Right cardiac atrium (tissue), 5 donors: ENCODE measurements at regions not wholly inside any gene's neighbourhood (a gene's known extent, or its start where the extent isn't known, plus 50 kb on each side); places are given as distances from the start of the nearest gene placed in this dataset.

Experiments
- ATAC-seq, 2 donors: fragments of 200-7000 bp; cut with Tn5 transposase; one replicate each; pipeline versions ENCODE4 v1.8.0 to v1.9.1; 2020; ENCODE audit warnings: moderate library complexity in 2 of 2, mild to moderate bottlenecking in 1 of 2
- DNase-seq, 3 donors: peaks; one replicate each; pipeline ENCODE4 v3.0.0-alpha.2; 2020
- H3K27ac ChIP-seq: one replicate; pipeline ENCODE4 v1.5.1; 2013; ENCODE audit warnings: mild to moderate bottlenecking, low read length, control low read depth, moderate library complexity
- H3K27me3 ChIP-seq: one replicate; pipeline ENCODE4 v1.6.1; 2013; ENCODE audit not compliant: control insufficient read depth, insufficient read depth
- H3K4me1 ChIP-seq: one replicate; pipeline ENCODE4 v1.6.1; 2013; ENCODE audit warnings: low read length; ENCODE audit not compliant: control insufficient read depth, insufficient read depth
- H3K4me3 ChIP-seq: one replicate; pipeline ENCODE4 v1.5.1; 2013; ENCODE audit warnings: low read length, control low read depth
- H3K9me3 ChIP-seq: one replicate; pipeline ENCODE4 v1.6.1; 2013; ENCODE audit warnings: low read length; ENCODE audit not compliant: control insufficient read depth
- WGBS: extraction: QIAGEN DNeasy Blood & Tissue Kit; methylation state at CpG from one replicate; pipeline ENCODE4 v1.1.7; 2013; 5-methylcytosine and 5-hydroxymethylcytosine counted together
- intact Hi-C, 4 donors: fragments of 100-400 bp; cut with DNase I; formaldehyde crosslinking; loops; one replicate each; pipeline versions ENCODE4 v1.11.0 to v1.14.0; 2022 to 2023
- donor health status: healthy with polysubstance abuse.
- donor health status: DM: no; HTN: yes; CAD: no.
- donor health status: DM: no; HTN: no; CAD: no.
- donor health status: DM: no; HTN: yes; CAD: no; lungs with severe emphysema.
- donor health status: DM: yes; HTN: yes; CAD: no.

- no peak overlapping the region for H3K27ac ChIP-seq
- 23% methylated on average over 14 of the region's 14 CpGs for WGBS
- DNase-seq (no peak), ATAC-seq (no peak)
- H3K9me3 ChIP-seq = no peaks in the 10 kb centered on the region
- no peaks in the 10 kb centered on the region for H3K4me1 ChIP-seq
- no peaks in the 10 kb centered on the region for H3K27me3 ChIP-seq
- no peak overlapping the region for H3K4me3 ChIP-seq
- intact Hi-C loops = no loop called here
Measured at GRCh38 chr6:10268611-10269310, 146.1 kb downstream of the TFAP2A start.

GRCh38 chr6:10268111-10268510 is 146.8 kb downstream of the TFAP2A start:
- H3K4me3 ChIP-seq = no peak overlapping the region
- DNase-seq = no peak
- H3K9me3 ChIP-seq = no peaks in the 10 kb centered on the region
- no peaks in the 10 kb centered on the region for H3K4me1 ChIP-seq
- no peak overlapping the region for H3K27ac ChIP-seq
- intact Hi-C loops = no loop called here
- no peaks in the 10 kb centered on the region for H3K27me3 ChIP-seq
- no peak for ATAC-seq
- WGBS = 67% methylated on average over 4 of the region's 4 CpGs

- H3K4me1 ChIP-seq = no peaks in the 10 kb centered on the region
- WGBS = 78% methylated on average over 4 of the region's 4 CpGs
- ATAC-seq (no peak), DNase-seq (no peak)
- no peaks in the 10 kb centered on the region for H3K27me3 ChIP-seq
- no peak overlapping the region for H3K4me3 ChIP-seq
- no peaks in the 10 kb centered on the region for H3K9me3 ChIP-seq
- no peak overlapping the region for H3K27ac ChIP-seq
- intact Hi-C loops = no loop called here
Measured at GRCh38 chr6:10266462-10266861, 148.4 kb downstream of the TFAP2A start.

GRCh38 chr6:10266061-10266460 is 148.8 kb downstream of the TFAP2A start:
- H3K4me3 ChIP-seq = no peak overlapping the region
- ATAC-seq (no peak), DNase-seq (no peak)
- no peak overlapping the region for H3K27ac ChIP-seq
- no peaks in the 10 kb centered on the region for H3K27me3 ChIP-seq
- H3K4me1 ChIP-seq = no peaks in the 10 kb centered on the region
- WGBS = 82% methylated on average over 2 of the region's 2 CpGs
- intact Hi-C loops = no loop called here
- H3K9me3 ChIP-seq = no peaks in the 10 kb centered on the region

GRCh38 chr6:10262505-10262904 is 152.4 kb downstream of the TFAP2A start:
- intact Hi-C loops = no loop called here
- no peak for ATAC-seq

GRCh38 chr6:10259671-10260070 is 155.2 kb downstream of the TFAP2A start:
- 51% methylated on average over 3 of the region's 3 CpGs for WGBS
- ATAC-seq = no peak
- Histone ChIP-seq H3K4me3 (no peak overlapping the region), H3K9me3 (no peaks in the 10 kb centered on the region), H3K4me1 (no peaks in the 10 kb centered on the region), H3K27ac (no peak overlapping the region), H3K27me3 (no peaks in the 10 kb centered on the region)
- intact Hi-C loops = no loop called here
- DNase-seq = no peak

More at GRCh38 chr6:10262505-10262904, 152.4 kb downstream of the TFAP2A start:
- 78% methylated on average over 2 of the region's 2 CpGs for WGBS
- Histone ChIP-seq H3K27me3 (no peaks in the 10 kb centered on the region), H3K4me3 (no peak overlapping the region), H3K4me1 (no peaks in the 10 kb centered on the region), H3K27ac (no peak overlapping the region), H3K9me3 (no peaks in the 10 kb centered on the region)
- no peak for DNase-seq

GRCh38 chr6:10258341-10258740 is 156.5 kb downstream of the TFAP2A start:
- no peak overlapping the region for H3K27ac ChIP-seq
- H3K27me3 ChIP-seq = no peaks in the 10 kb centered on the region
- ATAC-seq (no peak), DNase-seq (no peak)
- intact Hi-C loops = no loop called here
- H3K4me3 ChIP-seq = no peak overlapping the region
- H3K9me3 ChIP-seq = no peaks in the 10 kb centered on the region
- 76% methylated on average over 1 of the region's 1 CpG for WGBS
- no peaks in the 10 kb centered on the region for H3K4me1 ChIP-seq

- intact Hi-C loops = no loop called here
- Histone ChIP-seq H3K9me3 (no peaks in the 10 kb centered on the region), H3K4me1 (no peaks in the 10 kb centered on the region), H3K4me3 (no peak overlapping the region), H3K27me3 (no peaks in the 10 kb centered on the region), H3K27ac (no peak overlapping the region)
- WGBS = 87% methylated on average over 3 of the region's 3 CpGs
- ATAC-seq (no peak), DNase-seq (no peak)
Measured at GRCh38 chr6:10256113-10256690, 158.7 kb downstream of the TFAP2A start.

GRCh38 chr6:10250655-10251220 is 164.1 kb downstream of the TFAP2A start:
- ATAC-seq = peak in 1 of 2 donors; percentile 42
- intact Hi-C loops = no loop called here

GRCh38 chr6:10248378-10248843 is 166.5 kb downstream of the TFAP2A start:
- WGBS = 53% methylated on average over 7 of the region's 7 CpGs
- Histone ChIP-seq H3K27me3 (peaks cover 2% of the 10 kb centered on the region), H3K4me1 (no peaks in the 10 kb centered on the region), H3K4me3 (no peak overlapping the region), H3K27ac (no peak overlapping the region), H3K9me3 (no peaks in the 10 kb centered on the region)
- DNase-seq (no peak), ATAC-seq (no peak)
- intact Hi-C loops = no loop called here

More at GRCh38 chr6:10250655-10251220, 164.1 kb downstream of the TFAP2A start:
- H3K4me1 ChIP-seq = no peaks in the 10 kb centered on the region
- no peak overlapping the region for H3K4me3 ChIP-seq
- peaks cover 2% of the 10 kb centered on the region for H3K27me3 ChIP-seq
- no peaks in the 10 kb centered on the region for H3K9me3 ChIP-seq
- no peak overlapping the region for H3K27ac ChIP-seq
- 52% methylated on average over 4 of the region's 4 CpGs for WGBS
- DNase-seq = no peak

- H3K4me1 ChIP-seq = no peaks in the 10 kb centered on the region
Measured at GRCh38 chr6:10237298-10238038, 177.4 kb downstream of the TFAP2A start.

More at GRCh38 chr6:10237298-10238038, 177.4 kb downstream of the TFAP2A start:
- ATAC-seq = peak in 1 of 2 donors; percentile 68
- intact Hi-C loops = no loop called here
- H3K27ac ChIP-seq = no peak overlapping the region
- H3K27me3 ChIP-seq = no peaks in the 10 kb centered on the region
- no peaks in the 10 kb centered on the region for H3K9me3 ChIP-seq
- WGBS = 72% methylated on average over 10 of the region's 10 CpGs
- DNase-seq = no peak
- H3K4me3 ChIP-seq = no peak overlapping the region
